ENCODE measurements at regions not wholly inside any gene's neighbourhood (a gene's known extent, or its start where the extent isn't known, plus 50 kb on each side); places are given as distances from the start of the nearest gene placed in this dataset.
"Not testable (repeated sequence)": the region's sequence is repeated elsewhere in the genome, so short reads cannot be mapped to it uniquely, and the experiment has no call there.

DNA sequence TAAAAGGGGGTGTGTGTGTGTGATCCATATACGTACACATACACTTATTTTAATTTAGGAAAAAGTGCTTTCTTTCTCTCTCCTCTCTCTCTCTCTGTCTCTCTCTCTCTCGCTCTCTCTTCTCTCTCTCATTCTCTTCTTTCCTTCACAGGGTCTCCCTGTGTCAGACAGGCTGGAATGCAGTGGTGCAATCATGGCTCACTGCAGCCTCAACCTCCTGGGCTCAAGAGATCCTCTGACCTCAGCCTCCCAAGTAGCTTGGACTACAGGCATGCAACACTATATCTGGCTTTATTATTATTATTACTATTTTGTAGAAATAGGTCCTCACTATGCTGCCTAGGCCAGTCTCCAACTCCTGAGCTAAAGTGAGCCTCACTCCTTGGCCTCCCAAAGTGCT, 51.6 kb upstream of the UNC93A start:
- TF ChIP-seq, protein P1, sequence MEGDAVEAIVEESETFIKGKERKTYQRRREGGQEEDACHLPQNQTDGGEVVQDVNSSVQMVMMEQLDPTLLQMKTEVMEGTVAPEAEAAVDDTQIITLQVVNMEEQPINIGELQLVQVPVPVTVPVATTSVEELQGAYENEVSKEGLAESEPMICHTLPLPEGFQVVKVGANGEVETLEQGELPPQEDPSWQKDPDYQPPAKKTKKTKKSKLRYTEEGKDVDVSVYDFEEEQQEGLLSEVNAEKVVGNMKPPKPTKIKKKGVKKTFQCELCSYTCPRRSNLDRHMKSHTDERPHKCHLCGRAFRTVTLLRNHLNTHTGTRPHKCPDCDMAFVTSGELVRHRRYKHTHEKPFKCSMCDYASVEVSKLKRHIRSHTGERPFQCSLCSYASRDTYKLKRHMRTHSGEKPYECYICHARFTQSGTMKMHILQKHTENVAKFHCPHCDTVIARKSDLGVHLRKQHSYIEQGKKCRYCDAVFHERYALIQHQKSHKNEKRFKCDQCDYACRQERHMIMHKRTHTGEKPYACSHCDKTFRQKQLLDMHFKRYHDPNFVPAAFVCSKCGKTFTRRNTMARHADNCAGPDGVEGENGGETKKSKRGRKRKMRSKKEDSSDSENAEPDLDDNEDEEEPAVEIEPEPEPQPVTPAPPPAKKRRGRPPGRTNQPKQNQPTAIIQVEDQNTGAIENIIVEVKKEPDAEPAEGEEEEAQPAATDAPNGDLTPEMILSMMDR (tag by site-specific recombination; IDR thresholded peaks at IDR 0.05), result not testable (repeated sequence)
- TF ChIP-seq ZNF600, ZNF350, SP2, ZNF549, ZNF792, ZNF416, ZNF558, ZNF112, GLI4 (tag by site-specific recombination; IDR thresholded peaks at IDR 0.05): not testable (repeated sequence)
